H9 (cell line): ENCODE measurements at regions not wholly inside any gene's neighbourhood (a gene's known extent, or its start where the extent isn't known, plus 50 kb on each side); places are given as distances from the start of the nearest gene placed in this dataset.

Experiments used
- DNase-seq: peaks from one replicate; pipeline ENCODE4 v3.0.0-alpha.2; 2017
- H2AFZ ChIP-seq: one replicate; pipeline ENCODE4 v1.6.1; 2013; ENCODE audit warnings: mild to moderate bottlenecking, low read length, control low read depth, moderate library complexity
- H2AK5ac ChIP-seq: 2 replicates; pipeline ENCODE4 v1.6.1; 2013; ENCODE audit warnings: low read length, control low read depth, mixed read lengths; ENCODE audit not compliant: insufficient read length
- H2BK120ac ChIP-seq: one replicate; pipeline ENCODE4 v1.6.1; 2013; ENCODE audit warnings: low read depth, mild to moderate bottlenecking, low read length, control low read depth, inconsistent platforms; ENCODE audit not compliant: poor library complexity, severe bottlenecking
- H2BK12ac ChIP-seq: 2 replicates; pipeline ENCODE4 v1.6.1; 2013; ENCODE audit warnings: low read length, control low read depth, mixed read lengths, low read depth; ENCODE audit not compliant: insufficient read length
- H2BK15ac ChIP-seq: 2 replicates; pipeline ENCODE4 v1.6.1; 2013; ENCODE audit warnings: low read depth, low read length, control low read depth
- H2BK20ac ChIP-seq: one replicate; pipeline ENCODE4 v1.6.1; 2013; ENCODE audit warnings: low read depth, mild to moderate bottlenecking, low read length, control low read depth, inconsistent platforms; ENCODE audit not compliant: poor library complexity, severe bottlenecking
- H2BK5ac ChIP-seq: 2 replicates; pipeline ENCODE4 v1.6.1; 2013; ENCODE audit warnings: low read length, control low read depth, mixed read lengths; ENCODE audit not compliant: insufficient read length
- H3K14ac ChIP-seq: 2 replicates; pipeline ENCODE4 v1.6.1; 2013; ENCODE audit warnings: low read length, control low read depth; ENCODE audit not compliant: insufficient read depth
- H3K18ac ChIP-seq: 2 replicates; pipeline ENCODE4 v1.6.1; 2013; ENCODE audit warnings: low read depth, mild to moderate bottlenecking, mixed read lengths, low read length, control low read depth; ENCODE audit not compliant: insufficient read length
- H3K23ac ChIP-seq: 2 replicates; pipeline ENCODE4 v1.6.1; 2013; ENCODE audit warnings: low read length, control low read depth, mixed read lengths, low read depth; ENCODE audit not compliant: insufficient read length
- H3K23me2 ChIP-seq: 2 replicates; pipeline ENCODE4 v1.6.1; 2013; ENCODE audit warnings: low read depth, mild to moderate bottlenecking, mixed read lengths, low read length, control low read depth; ENCODE audit not compliant: insufficient read length, poor library complexity, severe bottlenecking
- H3K27ac ChIP-seq: 2 replicates; pipeline ENCODE4 v1.5.1; 2013; ENCODE audit warnings: low read length, control low read depth, mixed read lengths, low read depth; ENCODE audit not compliant: insufficient read length
- H3K27me3 ChIP-seq: 2 replicates; pipeline ENCODE4 v1.6.1; 2013; ENCODE audit warnings: low read length, control low read depth, inconsistent platforms; ENCODE audit not compliant: insufficient read depth
- H3K4ac ChIP-seq: 2 replicates; pipeline ENCODE4 v1.6.1; 2013; ENCODE audit warnings: low read depth, mild to moderate bottlenecking, control low read depth, inconsistent platforms, low read length, moderate library complexity
- H3K4me1 ChIP-seq: 2 replicates; pipeline ENCODE4 v1.6.1; 2013; ENCODE audit warnings: low read length, control low read depth, inconsistent platforms; ENCODE audit not compliant: insufficient read depth
- H3K4me2 ChIP-seq: 2 replicates; pipeline ENCODE4 v1.6.1; 2013; ENCODE audit warnings: low read length, control low read depth, mixed read lengths; ENCODE audit not compliant: insufficient read length, insufficient read depth
- H3K56ac ChIP-seq: 2 replicates; pipeline ENCODE4 v1.6.1; 2013; ENCODE audit warnings: low read depth, mild to moderate bottlenecking, mixed read lengths, low read length, control low read depth; ENCODE audit not compliant: insufficient read length
- H3K79me1 ChIP-seq: 2 replicates; pipeline ENCODE4 v1.6.1; 2013; ENCODE audit warnings: low read depth, mild to moderate bottlenecking, moderate library complexity, low read length, control low read depth, inconsistent platforms; ENCODE audit not compliant: insufficient read depth, poor library complexity, severe bottlenecking
- H3K79me2 ChIP-seq: 2 replicates; pipeline ENCODE4 v1.6.1; 2013; ENCODE audit warnings: low read length, control low read depth, inconsistent platforms; ENCODE audit not compliant: insufficient read depth
- H3K9ac ChIP-seq: 2 replicates; pipeline ENCODE4 v1.6.1; 2013; ENCODE audit warnings: low read length, control low read depth, mixed read lengths; ENCODE audit not compliant: insufficient read length; ENCODE audit errors: extremely low read depth
- H3K9me3 ChIP-seq: one replicate; pipeline ENCODE4 v1.6.1; 2013; ENCODE audit warnings: low read depth, low read length, inconsistent platforms; ENCODE audit not compliant: control insufficient read depth
- H3T11ph ChIP-seq: one replicate; pipeline ENCODE4 v1.6.1; 2013; ENCODE audit warnings: mild to moderate bottlenecking, low read length, control low read depth, inconsistent platforms
- H4K20me1 ChIP-seq: one replicate; pipeline ENCODE4 v1.6.1; 2013; ENCODE audit not compliant: control insufficient read depth, insufficient read length, insufficient read depth
- H4K5ac ChIP-seq: 2 replicates; pipeline ENCODE4 v1.6.1; 2013; ENCODE audit warnings: low read depth, mild to moderate bottlenecking, mixed read lengths, low read length, control low read depth; ENCODE audit not compliant: insufficient read length
- H4K8ac ChIP-seq: replicated peaks from 2 replicates; pipeline ENCODE4 v1.6.1; 2013; ENCODE audit warnings: low read length, control low read depth, mixed read lengths, low read depth; ENCODE audit not compliant: insufficient read length
- H4K91ac ChIP-seq: 2 replicates; pipeline ENCODE4 v1.6.1; 2013; ENCODE audit warnings: low read depth, mild to moderate bottlenecking, moderate library complexity, mixed read lengths, low read length, control low read depth; ENCODE audit not compliant: insufficient read length
- H3K27ac Mint-ChIP-seq, 3 experiments: 2 replicates in 2 of 3; 3 replicates in 1 of 3; pipeline ENCODE4 v1.8.0; 2020 to 2021; ENCODE audit warnings: mixed read lengths in 3 of 3, mild to moderate bottlenecking in 1 of 3, moderate library complexity in 1 of 3
- H3K27me3 Mint-ChIP-seq: 2 replicates; pipeline ENCODE4 v1.8.0; 2021; ENCODE audit warnings: low read depth, mild to moderate bottlenecking, moderate library complexity, mixed read lengths
- H3K36me3 Mint-ChIP-seq, 3 experiments: 2 replicates in 2 of 3; 3 replicates in 1 of 3; pipeline ENCODE4 v1.8.0; 2020 to 2021; ENCODE audit warnings: low read depth in 3 of 3, mixed read lengths in 3 of 3; ENCODE audit not compliant: insufficient read depth in 1 of 3
- H3K4me1 Mint-ChIP-seq, 2 experiments: 2 replicates each; pipeline ENCODE4 v1.8.0; 2020; ENCODE audit warnings: mixed read lengths in 2 of 2
- H3K4me3 Mint-ChIP-seq, 2 experiments: 2 replicates in 1 of 2; 3 replicates in 1 of 2; pipeline ENCODE4 v1.8.0; 2020 to 2021; ENCODE audit warnings: mild to moderate bottlenecking in 2 of 2, mixed read lengths in 2 of 2, moderate library complexity in 1 of 2
- H3K9me3 Mint-ChIP-seq, 2 experiments: 2 replicates in 1 of 2; 3 replicates in 1 of 2; pipeline ENCODE4 v1.8.0; 2020; ENCODE audit warnings: mild to moderate bottlenecking in 2 of 2, mixed read lengths in 2 of 2, moderate library complexity in 1 of 2
- CTCF ChIP-seq: fragments of 200-600 bp; sonication (generic); conservative IDR thresholded peaks from 3 replicates; pipeline ENCODE4 v1.8.0; 2021; ENCODE audit warnings: antibody characterized with exemption, mild to moderate bottlenecking
- WGBS: extraction: QIAGEN DNeasy Blood & Tissue Kit; methylation state at CpG from one replicate; pipeline ENCODE4 v1.1.7; 2013; ENCODE audit warnings: missing lambda C conversion rate, low lambda C conversion rate, mixed read lengths; ENCODE audit not compliant: insufficient read length; ENCODE audit errors: extremely low coverage; 5-methylcytosine and 5-hydroxymethylcytosine counted together

DNA sequence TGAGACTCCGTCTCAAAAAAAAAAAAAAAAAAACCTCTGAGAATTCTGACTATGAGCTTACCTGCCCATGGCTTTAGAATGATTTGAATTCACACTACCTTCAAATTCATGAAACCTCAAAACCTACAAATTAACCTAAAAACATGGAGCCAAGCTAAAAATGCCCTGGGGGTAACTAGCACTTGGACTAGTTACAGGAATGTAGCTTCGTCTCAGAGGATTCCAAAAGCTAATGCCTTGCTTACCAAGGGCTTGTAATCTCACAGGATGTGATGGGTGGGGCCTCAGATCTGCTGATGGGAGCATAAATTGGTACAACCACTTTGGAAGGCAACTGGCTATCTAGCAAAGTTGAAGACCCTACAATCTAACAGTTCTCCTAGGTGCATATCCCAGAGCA is 79.4 kb upstream of the SPRY1 start:
- Histone ChIP-seq H2BK120ac (no peak overlapping the region), H3T11ph (no peak overlapping the region), H3K23me2 (no peaks in the 10 kb centered on the region), H2BK12ac (no peak overlapping the region), H2BK20ac (no peak overlapping the region), H3K9ac (no peak overlapping the region), H3K27ac (no peak overlapping the region), H4K8ac (no peak overlapping the region), H2AFZ (no peak overlapping the region), H2BK5ac (no peak overlapping the region), H4K5ac (no peak overlapping the region), H3K14ac (no peak overlapping the region), H3K4me1 (peaks cover 4% of the 10 kb centered on the region; the same call in 1 of the 2 replicates), H3K23ac (no peak overlapping the region), H3K4me2 (no peak overlapping the region), H3K4ac (no peak overlapping the region), H4K91ac (no peak overlapping the region), H2AK5ac (no peak overlapping the region), H3K79me1 (no peaks in the 10 kb centered on the region), H3K56ac (no peak overlapping the region), H3K9me3 (no peaks in the 10 kb centered on the region), H4K20me1 (no peaks in the 10 kb centered on the region), H3K79me2 (no peaks in the 10 kb centered on the region), H3K27me3 (no peaks in the 10 kb centered on the region), H3K18ac (no peak overlapping the region), H2BK15ac (no peak overlapping the region)
- Mint-ChIP-seq H3K9me3 (peaks cover 11 to 15% of the 10 kb centered on the region in 2 experiments), H3K27ac (no peak overlapping the region), H3K36me3 (peaks cover 24 to 45% (median 30%) of the 10 kb centered on the region in 3 experiments), H3K4me3 (no peak overlapping the region), H3K4me1 (peaks cover 12 to 16% of the 10 kb centered on the region in 2 experiments), H3K27me3 (no peaks in the 10 kb centered on the region; the same call in 1 of the 2 replicates)
- no peak for DNase-seq
- TF ChIP-seq CTCF = no peak
- WGBS = no CpG with 5 or more reads among the region's 2 CpGs
